Fibroblast of pulmonary artery (primary cell): ENCODE measurements at regions not wholly inside any gene's neighbourhood (a gene's known extent, or its start where the extent isn't known, plus 50 kb on each side); places are given as distances from the start of the nearest gene placed in this dataset.

Experiments
- DNase-seq: peaks from one replicate; pipeline ENCODE4 v3.0.0-alpha.2; 2010; ENCODE audit warnings: low read depth
- H3K4me3 ChIP-seq: replicated peaks from 2 replicates; pipeline ENCODE4 v1.5.1; 2011; ENCODE audit warnings: low read depth, mild to moderate bottlenecking, control low read depth, low read length, moderate library complexity
- CTCF ChIP-seq: IDR thresholded peaks from 2 replicates; pipeline ENCODE4 v1.5.1; 2011; ENCODE audit warnings: mild to moderate bottlenecking, control low read depth, low read length, inconsistent platforms; ENCODE audit errors: missing control alignments

- H3K4me3 ChIP-seq = no peak overlapping the region
- DNase-seq = peak; percentile 36
- no peak for TF ChIP-seq CTCF
Measured at GRCh38 chr6:147621263-147621662, 112.8 kb downstream of the SAMD5 start.

DNA sequence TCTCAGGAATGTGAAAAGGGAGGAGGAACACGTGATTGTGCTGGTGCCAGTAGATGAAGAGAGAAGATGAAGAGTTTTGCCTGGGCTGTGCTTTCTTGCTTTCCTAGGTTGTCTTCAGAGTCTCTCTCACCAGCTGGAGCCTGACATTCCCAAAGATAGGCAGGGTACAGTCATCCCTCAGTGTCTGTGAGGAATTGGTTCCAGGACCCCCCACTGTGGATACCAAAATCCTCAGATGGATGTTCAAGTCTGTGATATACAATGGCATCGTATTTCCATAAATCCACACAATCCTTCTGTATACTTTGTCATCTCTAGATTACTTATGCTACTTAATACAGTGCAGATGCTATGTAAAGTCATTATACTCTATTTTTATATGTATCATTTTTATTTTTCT lies 113.5 kb downstream of the SAMD5 start:
- no peak overlapping the region for H3K4me3 ChIP-seq
- TF ChIP-seq CTCF = no peak
- no peak for DNase-seq

GRCh38 chr6:147624946-147625515 lies 116.5 kb downstream of the SAMD5 start:
- no peak overlapping the region for H3K4me3 ChIP-seq
- TF ChIP-seq CTCF = no peak
- DNase-seq = no peak

- no peak overlapping the region for H3K4me3 ChIP-seq
- no peak for DNase-seq
- no peak for TF ChIP-seq CTCF
Measured at GRCh38 chr6:147625946-147626345, 117.5 kb downstream of the SAMD5 start.

DNA sequence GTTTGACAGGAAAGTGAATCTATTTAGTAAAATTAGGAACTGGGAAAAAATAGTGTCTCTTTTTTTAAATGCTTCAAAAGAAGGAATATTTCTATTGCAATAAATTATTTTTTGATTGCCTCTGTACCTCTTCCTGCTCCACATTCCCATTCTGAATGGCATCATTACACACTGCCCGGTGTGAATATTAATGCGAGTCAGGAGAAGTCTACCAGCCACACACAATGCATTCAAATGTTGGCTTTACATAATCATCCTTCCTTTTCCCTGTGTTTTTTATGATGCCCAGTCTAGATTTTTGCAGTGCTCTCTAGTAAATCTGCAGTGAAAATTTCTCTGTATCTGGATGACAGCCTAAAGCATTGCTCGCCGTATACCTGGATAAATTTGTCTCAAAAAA lies 118.9 kb downstream of the SAMD5 start:
- no peak for DNase-seq

GRCh38 chr6:147633191-147633590 lies 124.7 kb downstream of the SAMD5 start:
- H3K4me3 ChIP-seq = no peak overlapping the region
- no peak for TF ChIP-seq CTCF
- no peak for DNase-seq

More for the DNA sequence above, 118.9 kb downstream of the SAMD5 start:
- no peak overlapping the region for H3K4me3 ChIP-seq
- no peak for TF ChIP-seq CTCF

GRCh38 chr6:147637620-147638195 lies 129.2 kb downstream of the SAMD5 start:
- TF ChIP-seq CTCF = no peak
- H3K4me3 ChIP-seq = no peak overlapping the region
- no peak for DNase-seq
